DOHH2 (cell line): ENCODE measurements at regions not wholly inside any gene's neighbourhood (a gene's known extent, or its start where the extent isn't known, plus 50 kb on each side); places are given as distances from the start of the nearest gene placed in this dataset.

Experiments
- CTCF ChIP-seq: fragments of 200-600 bp; sonication (generic); IDR thresholded peaks from one replicate; pipeline ENCODE4 v1.5.1; 2014; ENCODE audit warnings: antibody characterized with exemption, mild to moderate bottlenecking, low read depth, low read length; ENCODE audit not compliant: poor library complexity, severe bottlenecking
- EZH2phosphoT487 ChIP-seq: fragments of 200-600 bp; sonication (generic); IDR thresholded peaks from 2 replicates; pipeline ENCODE4 v1.6.1; 2017; ENCODE audit warnings: borderline replicate concordance, mild to moderate bottlenecking, antibody characterized with exemption, low read length, moderate library complexity, mixed read lengths

- TF ChIP-seq CTCF (no peak), EZH2phosphoT487 (no peak)
Observed at GRCh38 chr4:29565256-29565655, 1154.9 kb upstream of the PCDH7 start.
